Omental fat pad (tissue), 3 donors: ENCODE measurements at regions not wholly inside any gene's neighbourhood (a gene's known extent, or its start where the extent isn't known, plus 50 kb on each side); places are given as distances from the start of the nearest gene placed in this dataset.

Source experiments
- ATAC-seq: fragments of 150-250 bp; one replicate; pipeline ENCODE4 v1.9.1; 2016; ENCODE audit warnings: mild to moderate bottlenecking, moderate library complexity; ENCODE audit not compliant: low FRiP score
- DNase-seq: peaks from one replicate; pipeline ENCODE4 v3.0.0-alpha.2; 2019; ENCODE audit warnings: low spot score
- TF ChIP-seq, protein P1 (sequence below), 3 donors: fragments of 450-650 bp; IDR thresholded peaks; one replicate each; pipeline ENCODE4 v1.5.1; 2016 to 2017; ENCODE audit warnings: antibody characterized with exemption in 3 of 3, mild to moderate bottlenecking in 3 of 3, moderate library complexity in 2 of 3

GRCh38 chr4:179125870-179126269 is 1683.6 kb upstream of the AGA start:
- no peak for ATAC-seq
- TF ChIP-seq, protein P1, sequence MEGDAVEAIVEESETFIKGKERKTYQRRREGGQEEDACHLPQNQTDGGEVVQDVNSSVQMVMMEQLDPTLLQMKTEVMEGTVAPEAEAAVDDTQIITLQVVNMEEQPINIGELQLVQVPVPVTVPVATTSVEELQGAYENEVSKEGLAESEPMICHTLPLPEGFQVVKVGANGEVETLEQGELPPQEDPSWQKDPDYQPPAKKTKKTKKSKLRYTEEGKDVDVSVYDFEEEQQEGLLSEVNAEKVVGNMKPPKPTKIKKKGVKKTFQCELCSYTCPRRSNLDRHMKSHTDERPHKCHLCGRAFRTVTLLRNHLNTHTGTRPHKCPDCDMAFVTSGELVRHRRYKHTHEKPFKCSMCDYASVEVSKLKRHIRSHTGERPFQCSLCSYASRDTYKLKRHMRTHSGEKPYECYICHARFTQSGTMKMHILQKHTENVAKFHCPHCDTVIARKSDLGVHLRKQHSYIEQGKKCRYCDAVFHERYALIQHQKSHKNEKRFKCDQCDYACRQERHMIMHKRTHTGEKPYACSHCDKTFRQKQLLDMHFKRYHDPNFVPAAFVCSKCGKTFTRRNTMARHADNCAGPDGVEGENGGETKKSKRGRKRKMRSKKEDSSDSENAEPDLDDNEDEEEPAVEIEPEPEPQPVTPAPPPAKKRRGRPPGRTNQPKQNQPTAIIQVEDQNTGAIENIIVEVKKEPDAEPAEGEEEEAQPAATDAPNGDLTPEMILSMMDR (IDR thresholded peaks at IDR 0.05): no peak
- DNase-seq: no peak

GRCh38 chr4:179128299-179128698 is 1686.1 kb upstream of the AGA start:
- no peak for ATAC-seq
- TF ChIP-seq, protein P1 (IDR thresholded peaks at IDR 0.05): no peak
- DNase-seq: no peak

DNA sequence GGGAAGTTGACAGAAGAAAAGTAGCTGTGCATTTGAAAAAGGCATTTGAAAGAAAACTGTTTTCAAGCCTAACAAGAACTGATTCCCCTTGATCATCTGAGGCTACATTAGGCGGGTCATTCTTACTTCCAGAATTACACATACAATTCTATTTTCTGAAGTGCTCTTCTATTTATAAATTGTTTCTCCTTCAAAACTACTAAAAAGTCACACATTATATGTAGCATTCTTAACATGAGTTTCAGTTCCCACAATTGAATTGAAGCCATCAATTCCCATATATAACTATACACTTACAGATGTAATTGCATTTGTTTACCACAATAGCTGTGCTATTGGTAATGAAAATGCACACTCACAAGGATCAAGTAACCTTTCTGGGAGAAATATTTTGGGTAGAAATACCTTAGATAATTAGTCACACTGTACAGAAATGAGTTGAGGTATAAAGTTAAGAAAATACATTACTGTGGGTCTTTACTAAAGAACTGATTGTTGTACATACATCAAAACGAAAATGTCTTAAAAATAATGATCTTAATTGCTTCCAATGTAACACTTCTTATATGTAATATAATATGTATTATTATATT is 1688.0 kb upstream of the AGA start:
- ATAC-seq (no peak), DNase-seq (no peak)
- TF ChIP-seq, protein P1 (IDR thresholded peaks at IDR 0.05): no peak

- DNase-seq (no peak), ATAC-seq (no peak)
- TF ChIP-seq, protein P1 (IDR thresholded peaks at IDR 0.05): no peak
These were observed 1703.7 kb upstream of the AGA start for GRCh38 chr4:179145746-179146525.

DNA sequence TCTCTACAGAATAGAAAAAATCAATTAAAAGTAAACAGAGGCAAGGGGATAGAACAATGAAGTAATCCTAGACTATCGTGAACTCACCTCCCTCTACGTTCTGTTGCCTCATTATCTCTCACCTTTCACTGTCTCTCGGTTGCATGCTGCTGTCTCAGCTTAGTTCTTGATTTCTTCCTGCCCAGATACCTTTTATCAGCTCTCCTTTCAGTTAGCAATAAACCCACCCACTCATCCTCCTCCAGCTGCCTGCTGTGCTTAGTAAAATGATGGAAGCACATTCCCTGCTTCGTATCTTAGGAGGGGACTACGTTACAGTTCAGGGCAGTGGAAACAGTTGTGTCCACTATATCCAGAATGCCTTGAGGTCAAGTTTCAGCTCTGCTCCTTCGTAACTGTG is 1709.5 kb upstream of the AGA start:
- no peak for ATAC-seq
- DNase-seq: no peak
- TF ChIP-seq, protein P1 (IDR thresholded peaks at IDR 0.05): no peak

- DNase-seq (no peak), ATAC-seq (no peak)
- TF ChIP-seq, protein P1 (IDR thresholded peaks at IDR 0.05): no peak
These were observed 1720.9 kb upstream of the AGA start for GRCh38 chr4:179163147-179163546.
